ENCODE measurements at regions not wholly inside any gene's neighbourhood (a gene's known extent, or its start where the extent isn't known, plus 50 kb on each side); places are given as distances from the start of the nearest gene placed in this dataset.

GRCh38 chr5:139741823-139742172 lies 53.8 kb upstream of the PSD2 start:
- no peak for TF ChIP-seq POLR2A (IDR thresholded peaks at IDR 0.05)
- TF ChIP-seq CTCF (IDR thresholded peaks at IDR 0.05) = no peak

Data from body of pancreas (tissue), 4 donors.